HG03175 (cell line): ENCODE measurements at regions not wholly inside any gene's neighbourhood (a gene's known extent, or its start where the extent isn't known, plus 50 kb on each side); places are given as distances from the start of the nearest gene placed in this dataset.

Source experiments
- ATAC-seq: cut with Tn5 transposase; IDR thresholded peaks from one replicate; pipeline ENCODE4 v1.9.1; 2021; ENCODE audit warnings: mild to moderate bottlenecking, moderate library complexity; ENCODE audit not compliant: unreplicated experiment

- no peak for ATAC-seq
Measured at GRCh38 chr15:37773111-37773860, 161.2 kb upstream of the TMCO5A start.

- no peak for ATAC-seq
Measured at GRCh38 chr15:37774961-37775360, 159.5 kb upstream of the TMCO5A start.

DNA sequence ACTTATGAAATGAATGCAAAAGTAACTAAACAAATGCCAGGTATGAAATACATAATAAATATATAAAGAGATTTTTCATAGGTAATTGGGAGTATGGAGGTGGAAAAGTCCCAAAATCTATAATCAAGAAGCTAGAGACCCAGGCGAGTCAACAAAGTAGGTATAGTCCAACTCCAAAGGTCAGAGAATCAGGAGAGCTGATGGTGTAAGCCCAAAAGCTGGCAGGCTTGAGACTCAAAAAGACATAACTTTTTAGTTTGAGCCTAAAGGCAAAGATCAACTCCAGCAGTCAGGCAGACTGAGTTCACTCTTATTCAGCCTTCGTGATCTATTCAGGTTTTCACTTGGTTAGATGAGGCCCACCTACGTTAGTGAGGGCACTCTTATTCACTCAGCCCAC is 157.4 kb upstream of the TMCO5A start:
- ATAC-seq: no peak

GRCh38 chr15:37783290-37783689 is 151.2 kb upstream of the TMCO5A start:
- ATAC-seq: no peak

- no peak for ATAC-seq
Measured at GRCh38 chr15:37788330-37788729, 146.1 kb upstream of the TMCO5A start.

DNA sequence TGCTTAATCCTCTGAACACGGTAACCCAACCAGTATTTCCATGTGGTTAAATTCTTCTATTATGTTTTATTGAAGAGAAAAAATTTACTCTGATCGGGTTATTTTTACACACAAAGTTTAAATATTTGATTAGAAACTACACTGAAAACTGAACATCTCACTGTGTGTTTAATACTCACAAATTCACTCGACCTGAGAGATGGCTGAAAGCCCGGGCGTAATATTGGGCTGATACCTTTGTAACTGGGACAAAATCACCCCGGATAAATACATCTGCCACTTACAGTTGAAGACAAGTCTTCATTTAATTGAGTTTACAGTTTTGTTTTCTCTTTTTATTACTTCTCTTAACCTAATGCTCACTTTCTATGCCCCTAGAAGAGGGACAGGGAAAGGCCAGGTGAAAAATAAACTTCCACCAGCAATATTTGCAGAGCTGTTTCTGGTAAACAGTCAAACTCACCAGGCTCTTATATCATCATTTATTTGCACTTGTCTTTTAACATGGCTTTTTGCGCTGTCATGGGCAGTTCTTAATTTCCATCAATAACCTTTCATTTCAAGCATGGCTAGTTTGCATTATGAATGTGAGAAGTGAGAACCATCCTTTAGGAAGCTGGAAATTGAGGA is 145.6 kb upstream of the TMCO5A start:
- ATAC-seq: no peak

GRCh38 chr15:37789397-37789786 is 145.0 kb upstream of the TMCO5A start:
- ATAC-seq: no peak

GRCh38 chr15:37789881-37790280 is 144.6 kb upstream of the TMCO5A start:
- no peak for ATAC-seq

DNA sequence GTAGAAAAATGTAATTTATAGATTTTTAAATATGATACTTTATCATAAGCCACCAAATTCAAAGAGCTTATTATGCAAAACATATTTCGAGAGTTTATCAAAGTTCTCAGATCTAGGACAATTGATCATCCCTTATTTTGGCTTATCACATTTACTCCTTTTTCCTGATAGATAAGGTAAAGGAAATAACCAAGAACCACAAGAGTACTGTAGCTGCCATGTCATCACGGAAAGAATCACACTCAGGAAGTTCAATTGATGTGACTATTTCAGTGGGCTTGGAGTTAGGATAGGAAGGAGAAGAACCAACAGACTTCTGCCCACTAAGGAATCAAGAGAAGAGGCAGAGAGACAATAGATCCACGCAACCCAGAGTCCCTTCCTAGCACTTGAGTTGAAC is 142.7 kb upstream of the TMCO5A start:
- no peak for ATAC-seq

DNA sequence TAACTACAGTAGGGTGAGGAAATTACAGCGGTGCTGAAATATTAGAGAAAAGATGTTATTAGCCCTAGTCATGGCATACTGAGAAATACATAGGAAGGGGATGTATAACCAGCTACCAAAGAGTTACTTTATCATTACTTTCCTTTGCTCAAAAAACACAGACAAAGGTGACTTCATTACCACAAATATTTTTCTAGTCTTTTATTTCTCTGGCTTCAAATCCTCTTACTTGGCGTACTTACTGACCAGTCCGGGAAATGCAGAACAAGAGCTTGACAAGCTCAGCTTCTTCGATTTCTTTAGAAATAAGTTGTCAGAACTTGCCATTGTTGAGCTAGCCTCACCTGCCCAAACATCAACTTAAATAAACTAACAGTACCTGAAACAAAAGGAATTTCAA is 142.1 kb upstream of the TMCO5A start:
- no peak for ATAC-seq

GRCh38 chr15:37793851-37794250 is 140.6 kb upstream of the TMCO5A start:
- no peak for ATAC-seq

- no peak for ATAC-seq
Measured at GRCh38 chr15:37794947-37795346, 139.5 kb upstream of the TMCO5A start.

DNA sequence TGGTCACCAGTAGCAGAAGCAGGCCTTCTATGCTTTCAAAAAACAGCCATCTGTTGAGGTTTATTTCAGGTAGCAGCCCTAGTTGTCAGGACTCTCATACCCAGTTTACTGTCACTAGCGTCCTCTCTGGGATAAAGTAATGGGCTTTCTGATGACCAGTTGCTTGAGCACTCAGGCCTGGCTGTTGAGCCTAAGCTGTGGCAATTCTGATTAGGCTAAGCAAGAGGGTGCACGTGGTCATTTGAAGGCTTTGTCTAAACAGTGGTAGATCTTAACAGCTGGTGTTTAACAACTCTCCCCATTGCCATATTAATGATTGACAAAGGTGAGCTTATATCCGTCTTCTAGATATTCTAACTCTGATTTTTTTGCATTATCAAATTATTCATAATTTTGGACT is 132.9 kb upstream of the TMCO5A start:
- no peak for ATAC-seq

DNA sequence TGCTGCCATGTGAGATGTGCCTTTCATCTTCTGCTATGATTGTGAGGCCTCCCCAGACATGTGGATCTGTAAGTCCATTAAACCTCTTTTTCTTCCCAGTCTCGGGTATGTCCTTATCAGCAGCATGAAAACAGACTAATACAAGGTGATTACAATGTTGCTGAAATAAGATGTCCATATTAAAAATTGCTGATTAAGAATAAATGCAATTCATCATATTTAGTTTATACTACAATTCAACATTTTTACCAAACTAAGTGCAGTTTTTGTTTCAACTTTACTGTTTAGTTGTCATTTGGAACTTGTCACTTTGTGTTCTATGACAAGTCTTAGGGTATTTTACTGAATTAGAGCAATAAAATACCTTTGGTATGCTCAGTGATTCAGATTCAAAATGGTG is 127.6 kb upstream of the TMCO5A start:
- no peak for ATAC-seq

DNA sequence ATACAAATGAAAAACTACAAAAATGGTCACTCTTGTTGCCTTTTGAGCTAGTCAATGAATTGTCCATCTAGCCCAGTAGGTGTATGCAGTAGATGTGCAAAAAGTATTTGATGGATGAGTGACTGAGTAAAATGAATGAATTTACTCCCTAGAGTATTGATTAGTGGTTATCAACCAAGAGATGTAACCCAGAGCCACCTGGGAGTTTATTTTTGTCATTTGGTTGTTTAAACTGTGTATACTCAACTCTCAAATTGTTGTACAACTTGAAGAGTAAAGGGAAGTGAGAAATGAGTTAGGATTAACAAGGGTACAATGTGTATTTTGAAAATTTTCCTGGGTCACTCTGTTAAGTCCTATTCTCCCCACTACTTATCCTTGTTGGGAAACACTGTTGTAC is 124.1 kb upstream of the TMCO5A start:
- no peak for ATAC-seq

- ATAC-seq: no peak
Measured at GRCh38 chr15:37813306-37813705, 121.1 kb upstream of the TMCO5A start.

GRCh38 chr15:37814847-37815515 is 119.5 kb upstream of the TMCO5A start:
- ATAC-seq: no peak

- no peak for ATAC-seq
Measured at GRCh38 chr15:37818152-37818677, 116.2 kb upstream of the TMCO5A start.

- no peak for ATAC-seq
Measured at GRCh38 chr15:37819191-37819590, 115.2 kb upstream of the TMCO5A start.

GRCh38 chr15:37820380-37821128 is 113.9 kb upstream of the TMCO5A start:
- ATAC-seq: no peak

DNA sequence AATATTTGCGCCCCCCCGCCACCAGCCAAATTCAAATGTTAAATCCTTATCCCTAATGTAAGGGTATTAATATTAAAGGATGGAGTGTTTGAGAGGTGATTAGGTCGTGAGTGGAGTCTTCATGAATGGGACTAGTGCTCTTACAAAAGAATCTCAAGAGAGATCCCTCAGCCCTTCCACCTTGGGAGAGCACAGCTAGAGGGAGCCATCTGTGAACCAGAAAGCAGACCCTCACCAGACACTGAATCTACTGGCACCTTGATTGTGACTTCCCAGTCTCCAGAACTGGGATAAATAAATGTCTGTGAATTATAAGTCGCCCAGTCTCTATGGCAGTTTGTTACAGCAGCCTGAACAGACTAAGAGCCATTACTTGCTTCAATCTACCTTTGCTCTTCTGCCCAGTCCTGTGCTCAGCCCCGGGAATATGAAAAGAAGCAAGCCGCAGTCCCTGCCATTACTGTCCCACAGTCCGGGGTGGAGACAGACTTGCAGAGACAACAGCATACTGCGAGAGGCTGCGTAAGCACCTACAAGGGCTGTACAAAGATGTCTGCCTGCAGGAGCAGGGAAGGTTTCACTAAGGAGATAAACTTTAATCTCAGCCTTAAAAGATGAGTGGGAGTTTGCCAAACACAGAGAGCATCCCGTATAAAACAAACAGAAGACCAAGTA is 110.7 kb upstream of the TMCO5A start:
- no peak for ATAC-seq
